ENCODE measurements at regions not wholly inside any gene's neighbourhood (a gene's known extent, or its start where the extent isn't known, plus 50 kb on each side); places are given as distances from the start of the nearest gene placed in this dataset.

GRCh38 chr14:21965042-21965441 lies 291.4 kb upstream of the OR4E1 start:
- in situ Hi-C loops (cut with MboI) = no loop called here
- WGBS, 2 experiments (ENCODE audit: low coverage in 1 of 2, low lambda C conversion rate in 2 of 2, missing lambda C conversion rate in 2 of 2) = 6 to 11% methylated on average over 1 of the region's 1 CpG

GRCh38 chr14:21964180-21964579 lies 290.6 kb upstream of the OR4E1 start:
- Histone ChIP-seq H3K4me1 (ENCODE audit: insufficient read depth) (no peaks in the 10 kb centered on the region), H4K20me1 (ENCODE audit: insufficient read depth) (no peaks in the 10 kb centered on the region), H2AFZ (no peak overlapping the region), H3K27ac (no peak overlapping the region), H3K9me2 (ENCODE audit: insufficient read depth) (no peaks in the 10 kb centered on the region), H3K4me3 (no peak overlapping the region), H3K4me2 (ENCODE audit: unreplicated experiment) (no peak overlapping the region), H3F3A (ENCODE audit: insufficient read depth) (no peaks in the 10 kb centered on the region), H3K9me3 (ENCODE audit: low read depth) (no peaks in the 10 kb centered on the region), H3K27me3 (replicated peaks; ENCODE audit: insufficient read depth) (no peaks in the 10 kb centered on the region), H3K79me2 (ENCODE audit: insufficient read depth) (no peaks in the 10 kb centered on the region), H3K36me3 (ENCODE audit: low read depth) (no peaks in the 10 kb centered on the region), H3K9ac (no peak overlapping the region)
- no peak for TF ChIP-seq EZH2phosphoT487 (IDR thresholded peaks at IDR 0.05; ENCODE audit: insufficient read depth, low read depth)
- no peak for TF ChIP-seq EZH2 (IDR thresholded peaks at IDR 0.05; ENCODE audit: insufficient read depth, poor library complexity, severe bottlenecking)
- 0% methylated on average over 1 of the region's 1 CpG for WGBS, 2 experiments (ENCODE audit: low coverage in 1 of 2, low lambda C conversion rate in 2 of 2, missing lambda C conversion rate in 2 of 2)
- DNase-seq = no peak
- in situ Hi-C loops (cut with MboI) = no loop called here

More at GRCh38 chr14:21965042-21965441, 291.4 kb upstream of the OR4E1 start:
- no peaks in the 10 kb centered on the region for H3K4me1 ChIP-seq (ENCODE audit: insufficient read depth)
- H3K79me2 ChIP-seq (ENCODE audit: insufficient read depth) = no peaks in the 10 kb centered on the region
- no peak for DNase-seq
- H3K27me3 ChIP-seq (replicated peaks; ENCODE audit: insufficient read depth) = no peaks in the 10 kb centered on the region
- H3K9me3 ChIP-seq (ENCODE audit: low read depth) = no peaks in the 10 kb centered on the region
- no peak overlapping the region for H3K4me2 ChIP-seq (ENCODE audit: unreplicated experiment)
- H3K9ac ChIP-seq = no peak overlapping the region
- TF ChIP-seq EZH2phosphoT487 (IDR thresholded peaks at IDR 0.05; ENCODE audit: insufficient read depth, low read depth) (no peak), EZH2 (IDR thresholded peaks at IDR 0.05; ENCODE audit: insufficient read depth, poor library complexity, severe bottlenecking) (no peak)
- no peak overlapping the region for H2AFZ ChIP-seq
- no peaks in the 10 kb centered on the region for H4K20me1 ChIP-seq (ENCODE audit: insufficient read depth)
- no peak overlapping the region for H3K4me3 ChIP-seq
- H3K27ac ChIP-seq = no peak overlapping the region
- H3F3A ChIP-seq (ENCODE audit: insufficient read depth) = no peaks in the 10 kb centered on the region
- H3K9me2 ChIP-seq (ENCODE audit: insufficient read depth) = no peaks in the 10 kb centered on the region
- H3K36me3 ChIP-seq (ENCODE audit: low read depth) = no peaks in the 10 kb centered on the region

DNA sequence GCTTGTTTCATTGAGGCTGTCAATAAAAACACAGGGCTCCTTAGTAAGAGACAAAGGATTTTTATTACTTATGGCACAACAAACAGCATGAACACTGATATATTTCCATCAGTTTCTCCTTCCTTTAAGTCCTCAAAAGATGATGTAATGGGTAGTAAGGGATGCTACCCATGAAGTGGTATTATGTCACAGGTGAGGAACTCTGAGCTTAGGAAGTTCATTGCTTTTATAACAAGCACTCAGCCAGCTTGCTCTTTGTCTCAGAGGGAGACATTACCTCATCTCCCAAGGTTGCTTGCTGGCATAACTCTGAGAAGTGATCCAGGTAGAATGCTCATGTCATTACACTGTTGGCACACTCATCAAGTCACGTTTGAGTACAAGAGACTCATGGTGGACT lies 287.0 kb upstream of the OR4E1 start:
- Histone ChIP-seq H3K4me2 (ENCODE audit: unreplicated experiment) (no peak overlapping the region), H3K4me3 (no peak overlapping the region), H2AFZ (no peak overlapping the region), H3K9ac (no peak overlapping the region), H3K79me2 (ENCODE audit: insufficient read depth) (no peaks in the 10 kb centered on the region), H4K20me1 (ENCODE audit: insufficient read depth) (no peaks in the 10 kb centered on the region), H3K9me2 (ENCODE audit: insufficient read depth) (no peaks in the 10 kb centered on the region), H3K27me3 (replicated peaks; ENCODE audit: insufficient read depth) (no peaks in the 10 kb centered on the region), H3F3A (ENCODE audit: insufficient read depth) (no peaks in the 10 kb centered on the region), H3K27ac (no peak overlapping the region), H3K4me1 (ENCODE audit: insufficient read depth) (no peaks in the 10 kb centered on the region), H3K9me3 (ENCODE audit: low read depth) (no peaks in the 10 kb centered on the region), H3K36me3 (ENCODE audit: low read depth) (no peaks in the 10 kb centered on the region)
- no peak for TF ChIP-seq EZH2phosphoT487 (IDR thresholded peaks at IDR 0.05; ENCODE audit: insufficient read depth, low read depth)
- TF ChIP-seq EZH2 (IDR thresholded peaks at IDR 0.05; ENCODE audit: insufficient read depth, poor library complexity, severe bottlenecking) = no peak
- DNase-seq = no peak
- in situ Hi-C loops (cut with MboI) = no loop called here
- WGBS, 2 experiments (ENCODE audit: low coverage in 1 of 2, low lambda C conversion rate in 2 of 2, missing lambda C conversion rate in 2 of 2) = 0% methylated on average over 1 of the region's 1 CpG

DNA sequence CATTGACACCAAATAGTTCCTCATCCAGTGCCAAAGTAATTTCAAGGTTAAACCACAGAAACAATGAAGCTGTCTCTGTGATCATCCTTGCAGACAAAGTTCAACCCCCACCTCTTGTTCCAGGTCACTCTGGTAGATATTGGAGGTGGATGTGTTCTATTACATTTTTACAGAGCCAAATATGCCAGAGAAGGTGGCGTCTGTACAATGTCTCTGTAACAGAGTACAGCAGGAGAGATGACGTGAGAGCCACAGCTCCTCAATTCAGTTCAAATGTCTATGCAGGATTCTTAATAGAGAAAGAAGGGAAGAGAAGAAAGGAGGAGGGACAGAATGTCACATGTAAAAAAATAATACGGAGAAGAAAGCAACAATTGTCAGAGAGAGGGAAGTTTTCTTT lies 268.3 kb upstream of the OR4E1 start:
- 11% methylated on average over 3 of the region's 3 CpGs for WGBS, 2 experiments (ENCODE audit: low coverage in 1 of 2, low lambda C conversion rate in 2 of 2, missing lambda C conversion rate in 2 of 2)
- no peak overlapping the region for H3K4me3 ChIP-seq
- no peaks in the 10 kb centered on the region for H3K9me2 ChIP-seq (ENCODE audit: insufficient read depth)
- no peaks in the 10 kb centered on the region for H4K20me1 ChIP-seq (ENCODE audit: insufficient read depth)
- no peak overlapping the region for H3K4me2 ChIP-seq (ENCODE audit: unreplicated experiment)
- no peaks in the 10 kb centered on the region for H3K79me2 ChIP-seq (ENCODE audit: insufficient read depth)
- H3K9ac ChIP-seq = no peak overlapping the region
- no peaks in the 10 kb centered on the region for H3K36me3 ChIP-seq (ENCODE audit: low read depth)
- no peaks in the 10 kb centered on the region for H3F3A ChIP-seq (ENCODE audit: insufficient read depth)
- in situ Hi-C loops (cut with MboI) = no loop called here
- no peak overlapping the region for H3K27ac ChIP-seq
- H2AFZ ChIP-seq = no peak overlapping the region
- no peak for TF ChIP-seq EZH2 (IDR thresholded peaks at IDR 0.05; ENCODE audit: insufficient read depth, poor library complexity, severe bottlenecking)
- TF ChIP-seq EZH2phosphoT487 (IDR thresholded peaks at IDR 0.05; ENCODE audit: insufficient read depth, low read depth) = no peak
- H3K9me3 ChIP-seq (ENCODE audit: low read depth) = no peaks in the 10 kb centered on the region
- no peaks in the 10 kb centered on the region for H3K4me1 ChIP-seq (ENCODE audit: insufficient read depth)
- H3K27me3 ChIP-seq (replicated peaks; ENCODE audit: insufficient read depth) = no peaks in the 10 kb centered on the region
- no peak for DNase-seq

Measured in GM23248 (cell line).